GM12878 (cell line): ENCODE measurements at regions not wholly inside any gene's neighbourhood (a gene's known extent, or its start where the extent isn't known, plus 50 kb on each side); places are given as distances from the start of the nearest gene placed in this dataset.

Source experiments
- EP300 ChIP-seq, 2 experiments: fragments of 150-350 bp in 1 of 2; IDR thresholded peaks; 2 replicates each; pipeline ENCODE4 v1.6.1; 2011 to 2012; ENCODE audit warnings: low read depth in 2 of 2, low read length in 2 of 2, borderline replicate concordance in 1 of 2, improper control_type of control experiment in 1 of 2, inconsistent platforms in 1 of 2; ENCODE audit not compliant: control insufficient read depth in 1 of 2
- EZH2 ChIP-seq: IDR thresholded peaks from 2 replicates; pipeline ENCODE4 v1.6.1; 2012; ENCODE audit warnings: low read depth, mild to moderate bottlenecking, control low read depth, inconsistent platforms, low read length, borderline replicate concordance; ENCODE audit not compliant: control insufficient read depth
- TAF1 ChIP-seq: IDR thresholded peaks from 2 replicates; pipeline ENCODE4 v1.6.1; 2011; ENCODE audit warnings: mild to moderate bottlenecking, low read depth, low read length, borderline replicate concordance
- TF ChIP-seq, protein P1 (sequence below): fragments of 450-650 bp; IDR thresholded peaks from 2 replicates; pipeline ENCODE4 v1.6.1; 2016; ENCODE audit warnings: mild to moderate bottlenecking
- TF ChIP-seq, protein P2 (sequence below), 3 experiments: IDR thresholded peaks in 2 of 3; conservative IDR thresholded peaks in 1 of 3; 2 replicates each; pipeline ENCODE4 v1.5.1; 2011; ENCODE audit warnings: low read depth in 3 of 3, low read length in 3 of 3, mild to moderate bottlenecking in 3 of 3, control low read depth in 2 of 3, moderate library complexity in 2 of 3, inconsistent platforms in 1 of 3, mixed read lengths in 1 of 3; ENCODE audit not compliant: control insufficient read depth in 2 of 3, insufficient read depth in 1 of 3; ENCODE audit errors: extremely low read depth in 1 of 3

DNA sequence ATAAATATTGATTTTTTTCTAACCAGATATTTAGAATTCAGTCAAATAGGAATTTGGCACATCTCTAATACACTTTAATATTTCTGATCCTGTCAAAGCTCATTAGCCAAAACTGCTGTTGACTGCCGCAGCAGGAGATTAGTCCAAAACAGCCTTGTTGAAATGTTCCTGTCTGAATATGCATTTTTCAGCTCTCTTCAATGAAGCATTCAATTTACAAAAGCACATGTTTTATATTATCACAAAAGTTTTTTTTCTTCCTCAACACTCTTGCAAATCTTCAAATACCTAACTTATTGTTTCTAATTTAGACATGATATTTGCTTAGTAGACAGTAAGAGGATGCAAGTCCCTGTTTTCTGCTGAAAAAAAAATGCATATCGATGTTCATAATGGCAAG is 140.9 kb downstream of the SPATA18 start:
- TF ChIP-seq TAF1 (no peak), EZH2 (no peak), EP300 (IDR thresholded peaks at IDR 0.05; ENCODE audit: borderline replicate concordance in 1 of 2, control insufficient read depth in 1 of 2, low read depth in 2 of 2, low read length in 2 of 2) (no peak)
- TF ChIP-seq, protein P1, sequence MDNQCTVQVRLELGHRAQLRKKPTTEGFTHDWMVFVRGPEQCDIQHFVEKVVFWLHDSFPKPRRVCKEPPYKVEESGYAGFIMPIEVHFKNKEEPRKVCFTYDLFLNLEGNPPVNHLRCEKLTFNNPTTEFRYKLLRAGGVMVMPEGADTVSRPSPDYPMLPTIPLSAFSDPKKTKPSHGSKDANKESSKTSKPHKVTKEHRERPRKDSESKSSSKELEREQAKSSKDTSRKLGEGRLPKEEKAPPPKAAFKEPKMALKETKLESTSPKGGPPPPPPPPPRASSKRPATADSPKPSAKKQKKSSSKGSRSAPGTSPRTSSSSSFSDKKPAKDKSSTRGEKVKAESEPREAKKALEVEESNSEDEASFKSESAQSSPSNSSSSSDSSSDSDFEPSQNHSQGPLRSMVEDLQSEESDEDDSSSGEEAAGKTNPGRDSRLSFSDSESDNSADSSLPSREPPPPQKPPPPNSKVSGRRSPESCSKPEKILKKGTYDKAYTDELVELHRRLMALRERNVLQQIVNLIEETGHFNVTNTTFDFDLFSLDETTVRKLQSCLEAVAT = no peak
- TF ChIP-seq, protein P2, sequence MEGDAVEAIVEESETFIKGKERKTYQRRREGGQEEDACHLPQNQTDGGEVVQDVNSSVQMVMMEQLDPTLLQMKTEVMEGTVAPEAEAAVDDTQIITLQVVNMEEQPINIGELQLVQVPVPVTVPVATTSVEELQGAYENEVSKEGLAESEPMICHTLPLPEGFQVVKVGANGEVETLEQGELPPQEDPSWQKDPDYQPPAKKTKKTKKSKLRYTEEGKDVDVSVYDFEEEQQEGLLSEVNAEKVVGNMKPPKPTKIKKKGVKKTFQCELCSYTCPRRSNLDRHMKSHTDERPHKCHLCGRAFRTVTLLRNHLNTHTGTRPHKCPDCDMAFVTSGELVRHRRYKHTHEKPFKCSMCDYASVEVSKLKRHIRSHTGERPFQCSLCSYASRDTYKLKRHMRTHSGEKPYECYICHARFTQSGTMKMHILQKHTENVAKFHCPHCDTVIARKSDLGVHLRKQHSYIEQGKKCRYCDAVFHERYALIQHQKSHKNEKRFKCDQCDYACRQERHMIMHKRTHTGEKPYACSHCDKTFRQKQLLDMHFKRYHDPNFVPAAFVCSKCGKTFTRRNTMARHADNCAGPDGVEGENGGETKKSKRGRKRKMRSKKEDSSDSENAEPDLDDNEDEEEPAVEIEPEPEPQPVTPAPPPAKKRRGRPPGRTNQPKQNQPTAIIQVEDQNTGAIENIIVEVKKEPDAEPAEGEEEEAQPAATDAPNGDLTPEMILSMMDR (IDR thresholded peaks at IDR 0.05 in 2 of 3, conservative IDR thresholded peaks at IDR 0.05 in 1 of 3; ENCODE audit: control insufficient read depth in 2 of 3, extremely low read depth in 1 of 3, insufficient read depth in 1 of 3, low read depth in 3 of 3, low read length in 3 of 3) = no peak
